ENCODE measurements at regions not wholly inside any gene's neighbourhood (a gene's known extent, or its start where the extent isn't known, plus 50 kb on each side); places are given as distances from the start of the nearest gene placed in this dataset.

GRCh38 chr1:228992907-228993535, 257.7 kb downstream of the RHOU start:
- TF ChIP-seq CTCF (IDR thresholded peaks at IDR 0.05; ENCODE audit: poor library complexity) (no peak), EZH2phosphoT487 (IDR thresholded peaks at IDR 0.05; ENCODE audit: low read depth, severe bottlenecking, unreplicated experiment) (no peak), EZH2 (IDR thresholded peaks at IDR 0.05; ENCODE audit: borderline replicate concordance) (no peak)

All from hepatocyte (in vitro differentiated cells).